K562 (cell line): ENCODE measurements at regions not wholly inside any gene's neighbourhood (a gene's known extent, or its start where the extent isn't known, plus 50 kb on each side); places are given as distances from the start of the nearest gene placed in this dataset.

ENCODE experiments used
- ATAC-seq: fragments of 200-7000 bp; cut with Tn5 transposase; 3 replicates; pipeline ENCODE4 v1.9.1; 2020; ENCODE audit warnings: moderate library complexity
- BruUV-seq: library from RNA; stranded (reverse); fragments of 400-500 nt; replicated peaks from 2 replicates; lab custom pipeline; 2021; lab: Mats Ljungman, UMichigan
- CTCF ChIA-PET: fragments of 300-600 bp; formaldehyde crosslinking; extraction: SDS; loops from one replicate; lab custom pipeline; 2021; ENCODE audit warnings: low intra/inter-chr PET ratio; lab: Yijun Ruan, JAX
- POLR2A ChIA-PET: fragments of 300-600, 350-650 bp; sonication (Branson Sonifier 250); formaldehyde crosslinking; extraction: SDS; loops from one replicate; lab custom pipeline; 2021; ENCODE audit warnings: antibody characterized with exemption, inconsistent platforms; lab: Yijun Ruan, JAX
- DNase-seq, 4 experiments: peaks; one replicate each; pipeline versions ENCODE4 v3.0.0 to v3.0.0-alpha.2; 2011 to 2018; ENCODE audit warnings: low spot score in 3 of 4, mixed read lengths in 3 of 4; ENCODE audit errors: extremely low read depth in 1 of 4
- FAIRE-seq: peaks from 2 replicates; lab custom pipeline; 2011; peaks lifted over from hg19 to GRCh38; lab: Jason Lieb, UNC
- H2AFZ ChIP-seq: 2 replicates; pipeline ENCODE4 v1.6.0; 2011; ENCODE audit warnings: low read depth, low read length, control low read depth, inconsistent platforms
- H3K27ac ChIP-seq: fragments of 200-600 bp; 3 replicates; pipeline ENCODE4 v1.8.0; 2011; ENCODE audit warnings: low read depth, mild to moderate bottlenecking, control low read depth, inconsistent platforms, low read length, moderate library complexity, mixed read lengths; ENCODE audit errors: extremely low read depth
- H3K27me3 ChIP-seq, 2 experiments: fragments of 300-600 bp in 1 of 2; 2 replicates in 1 of 2; 3 replicates in 1 of 2; pipeline versions ENCODE4 v1.6.0 to v1.8.0; 2011; ENCODE audit warnings: inconsistent platforms in 2 of 2, low read length in 2 of 2, mild to moderate bottlenecking in 1 of 2, mixed read lengths in 1 of 2, moderate library complexity in 1 of 2; ENCODE audit not compliant: control insufficient read depth in 2 of 2, insufficient read depth in 2 of 2
- H3K36me3 ChIP-seq: fragments of 300-600 bp; 3 replicates; pipeline ENCODE4 v1.8.0; 2011; ENCODE audit warnings: mild to moderate bottlenecking, low read length, inconsistent platforms; ENCODE audit not compliant: control insufficient read depth, insufficient read depth
- H3K4me1 ChIP-seq, 2 experiments: fragments of 200-600 bp in 1 of 2; replicated peaks in 1 of 2; 2 replicates in 1 of 2; 3 replicates in 1 of 2; pipeline versions ENCODE4 v1.5.1 to v1.8.0; 2011; ENCODE audit warnings: inconsistent platforms in 2 of 2, low read length in 2 of 2, mild to moderate bottlenecking in 1 of 2, mixed read lengths in 1 of 2, moderate library complexity in 1 of 2; ENCODE audit not compliant: control insufficient read depth in 2 of 2, insufficient read depth in 2 of 2
- H3K4me2 ChIP-seq: 2 replicates; pipeline ENCODE4 v1.6.1; 2011; ENCODE audit warnings: low read length, control low read depth, inconsistent platforms, mixed read lengths; ENCODE audit not compliant: insufficient read depth
- H3K4me3 ChIP-seq: fragments of 200-600 bp; sonication (generic), shearing (Covaris generic); 2 replicates; pipeline ENCODE4 v1.5.1; 2016; ENCODE audit warnings: control low read depth, inconsistent platforms
- H3K79me2 ChIP-seq: fragments of 200-600 bp; 3 replicates; pipeline ENCODE4 v1.8.0; 2011; ENCODE audit warnings: low read length, inconsistent platforms; ENCODE audit not compliant: control insufficient read depth, insufficient read depth
- H3K9ac ChIP-seq, 2 experiments: 2 replicates each; pipeline versions ENCODE4 v1.6.0 to v1.6.1; 2011; ENCODE audit warnings: low read depth in 2 of 2, low read length in 2 of 2, control low read depth in 1 of 2, inconsistent platforms in 1 of 2, mild to moderate bottlenecking in 1 of 2, mixed read lengths in 1 of 2; ENCODE audit not compliant: insufficient read depth in 1 of 2
- H3K9me1 ChIP-seq: one replicate; pipeline ENCODE4 v1.6.0; 2011; ENCODE audit warnings: inconsistent platforms, mild to moderate bottlenecking, low read length, moderate library complexity; ENCODE audit not compliant: control insufficient read depth, insufficient read depth
- H3K9me3 ChIP-seq: replicated peaks from 2 replicates; pipeline ENCODE4 v1.5.1; 2011; ENCODE audit warnings: low read depth, low read length, inconsistent platforms; ENCODE audit not compliant: control insufficient read depth, insufficient read depth
- H4K20me1 ChIP-seq: replicated peaks from 2 replicates; pipeline ENCODE4 v1.6.1; 2011; ENCODE audit warnings: low read length, inconsistent platforms, mixed read lengths; ENCODE audit not compliant: control insufficient read depth, insufficient read depth
- BACH1 ChIP-seq: fragments of 200-800 bp; sonication (Bioruptor generic); IDR thresholded peaks from 2 replicates; pipeline ENCODE4 v1.6.1; 2016; ENCODE audit warnings: missing genetic modification characterization, missing compliant biosample characterization
- BCOR ChIP-seq: fragments of 450-650 bp; IDR thresholded peaks from 2 replicates; pipeline ENCODE4 v1.6.1; 2016
- CBX1 ChIP-seq: sonication (generic); IDR thresholded peaks from 2 replicates; pipeline ENCODE4 v1.6.1; 2016; ENCODE audit warnings: antibody characterized with exemption, low read depth, mild to moderate bottlenecking
- EP300 ChIP-seq: IDR thresholded peaks from 2 replicates; pipeline ENCODE4 v1.6.1; 2012; ENCODE audit warnings: low read length, improper control_type of control experiment
- LEF1 ChIP-seq: fragments of 450-650 bp; IDR thresholded peaks from 2 replicates; pipeline ENCODE4 v1.6.1; 2016; ENCODE audit warnings: mild to moderate bottlenecking
- NR1H2 ChIP-seq: sonication (generic); formaldehyde crosslinking; IDR thresholded peaks from 2 replicates; pipeline ENCODE4 v1.4.0; 2020; ENCODE audit warnings: mild to moderate bottlenecking, missing genetic modification reagents
- NR2C2 ChIP-seq, 2 experiments: fragments of 200-800 bp in 1 of 2; sonication (Bioruptor generic) in 1 of 2; sonication (generic) in 1 of 2; formaldehyde crosslinking in 1 of 2; IDR thresholded peaks; 2 replicates each; pipeline versions ENCODE4 v1.6.1 to v1.8.0; 2016 to 2022; ENCODE audit warnings: mild to moderate bottlenecking in 1 of 2, missing compliant biosample characterization in 1 of 2, missing genetic modification characterization in 1 of 2, missing genetic modification reagents in 1 of 2
- SAFB ChIP-seq: fragments of 200-400 bp; formaldehyde crosslinking; IDR thresholded peaks from 2 replicates; pipeline ENCODE4 v1.6.1; 2017; ENCODE audit warnings: low read depth, low read length, borderline replicate concordance
- ZNF12 ChIP-seq: sonication (generic); formaldehyde crosslinking; IDR thresholded peaks from 2 replicates; pipeline ENCODE4 v1.4.0; 2020; ENCODE audit warnings: mild to moderate bottlenecking, missing genetic modification reagents
- ZNF3 ChIP-seq: fragments of 250-450 bp; sonication (Bioruptor Pico); IDR thresholded peaks from 2 replicates; pipeline ENCODE4 v1.5.0; 2021; ENCODE audit warnings: mild to moderate bottlenecking, moderate library complexity
- WGBS: fragments of 100-300 bp; shearing (Covaris generic); methylation state at CpG from one replicate; pipeline ENCODE4 v1.1.6; 2016; ENCODE audit warnings: low coverage, mixed read lengths; ENCODE audit not compliant: insufficient coverage; ENCODE audit errors: missing lambda C conversion rate; 5-methylcytosine and 5-hydroxymethylcytosine counted together
- in situ Hi-C: fragments of 300-500 bp; cut with MboI; formaldehyde crosslinking; loops from 4 replicates; pipeline ENCODE4 v1.15.0; 2018; ENCODE audit warnings: inconsistent platforms, mixed read lengths
- intact Hi-C: fragments of 100-400 bp; cut with micrococcal nuclease; formaldehyde crosslinking; loops from 2 replicates; pipeline ENCODE4 v1.14.2; 2022
- TF ChIP-seq, protein P1 (sequence below), 2 experiments: fragments of 450-650 bp in 1 of 2; sonication (generic) in 1 of 2; formaldehyde crosslinking; conservative IDR thresholded peaks; 2 replicates each; pipeline versions ENCODE4 v1.4.0 to v1.8.1; 2020 to 2022; ENCODE audit warnings: mild to moderate bottlenecking in 1 of 2, missing genetic modification reagents in 1 of 2

DNA sequence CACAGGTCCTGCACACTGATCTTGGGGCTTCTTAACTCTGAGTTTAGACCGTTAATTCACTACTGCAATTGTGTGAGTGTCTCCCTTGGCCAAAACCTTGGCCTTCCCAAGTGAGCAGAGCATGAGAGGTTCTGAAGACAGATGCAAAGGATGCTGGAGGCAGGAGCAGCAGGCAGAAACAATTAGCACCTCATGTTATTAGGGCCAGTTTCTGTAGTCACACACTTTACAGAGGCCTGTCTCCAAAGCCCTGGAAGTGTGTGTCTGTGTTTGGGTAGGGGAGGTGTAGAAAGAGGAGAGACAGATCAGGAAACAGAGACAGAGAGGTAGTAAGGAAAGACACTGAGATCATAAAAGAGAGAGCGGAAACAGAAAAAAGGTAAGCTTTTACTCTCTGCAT lies 533.8 kb downstream of the TMEM182 start:
- Histone ChIP-seq H3K9me1 (no peaks in the 10 kb centered on the region), H3K36me3 (no peaks in the 10 kb centered on the region), H3K27ac (no peak overlapping the region), H3K9me3 (no peaks in the 10 kb centered on the region), H4K20me1 (no peaks in the 10 kb centered on the region), H3K27me3 (no peaks in the 10 kb centered on the region), H3K79me2 (no peaks in the 10 kb centered on the region), H3K4me3 (no peak overlapping the region), H3K9ac (no peak overlapping the region), H2AFZ (no peak overlapping the region), H3K4me2 (no peak overlapping the region), H3K4me1 (no peaks in the 10 kb centered on the region)
- in situ Hi-C loops = no loop called here
- no peak for ATAC-seq
- BruUV-seq = no TSS peak
- DNase-seq = no peak
- 13% methylated on average over 2 of the region's 2 CpGs for WGBS
- no peak for FAIRE-seq
- intact Hi-C loops = no loop called here
- POLR2A ChIA-PET = no interaction called here
- CTCF ChIA-PET = no interaction called here
- TF ChIP-seq NR1H2 (CRISPR knock-in tag) = no peak
- no peak for TF ChIP-seq SAFB
- TF ChIP-seq LEF1 = no peak
- no peak for TF ChIP-seq BACH1
- no peak for TF ChIP-seq EP300
- TF ChIP-seq NR2C2 (CRISPR knock-in tag; IDR thresholded peaks at IDR 0.05) = no peak
- TF ChIP-seq NR2C2 (tag; IDR thresholded peaks at IDR 0.05) = no peak
- TF ChIP-seq BCOR = no peak
- TF ChIP-seq ZNF12 = no peak
- TF ChIP-seq, protein P1, sequence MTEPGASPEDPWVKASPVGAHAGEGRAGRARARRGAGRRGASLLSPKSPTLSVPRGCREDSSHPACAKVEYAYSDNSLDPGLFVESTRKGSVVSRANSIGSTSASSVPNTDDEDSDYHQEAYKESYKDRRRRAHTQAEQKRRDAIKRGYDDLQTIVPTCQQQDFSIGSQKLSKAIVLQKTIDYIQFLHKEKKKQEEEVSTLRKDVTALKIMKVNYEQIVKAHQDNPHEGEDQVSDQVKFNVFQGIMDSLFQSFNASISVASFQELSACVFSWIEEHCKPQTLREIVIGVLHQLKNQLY (CRISPR knock-in tag; conservative IDR thresholded peaks at IDR 0.05) = no peak
- TF ChIP-seq ZNF3 (CRISPR knock-in tag) = no peak
- no peak for TF ChIP-seq CBX1
- TF ChIP-seq, all 486 proteins: peak for 0
